Fibroblast of lung (primary cell): ENCODE measurements at regions not wholly inside any gene's neighbourhood (a gene's known extent, or its start where the extent isn't known, plus 50 kb on each side); places are given as distances from the start of the nearest gene placed in this dataset.

ENCODE experiments used
- DNase-seq, 2 donors: peaks; one replicate each; pipeline versions ENCODE4 v3.0.0 to v3.0.0-alpha.2; 2010; ENCODE audit warnings: low read depth in 2 of 2
- H2AFZ ChIP-seq: 2 replicates; pipeline ENCODE4 v1.5.1; 2012; ENCODE audit warnings: low read length, control low read depth, inconsistent platforms
- H3K27ac ChIP-seq: 2 replicates; pipeline ENCODE4 v1.5.1; 2011; ENCODE audit warnings: low read length, control low read depth; ENCODE audit not compliant: insufficient read depth
- H3K27me3 ChIP-seq: 2 replicates; pipeline ENCODE4 v1.5.1; 2011; ENCODE audit warnings: mild to moderate bottlenecking, low read length; ENCODE audit not compliant: control insufficient read depth, insufficient read depth
- H3K36me3 ChIP-seq: 2 replicates; pipeline ENCODE4 v1.5.1; 2011; ENCODE audit warnings: low read length; ENCODE audit not compliant: control insufficient read depth, insufficient read depth
- H3K4me1 ChIP-seq: 2 replicates; pipeline ENCODE4 v1.5.1; 2011; ENCODE audit warnings: low read length; ENCODE audit not compliant: control insufficient read depth, insufficient read depth; ENCODE audit errors: extremely low read depth
- H3K4me2 ChIP-seq: 2 replicates; pipeline ENCODE4 v1.5.1; 2011; ENCODE audit warnings: low read length, control low read depth; ENCODE audit not compliant: insufficient read depth; ENCODE audit errors: extremely low read depth
- H3K4me3 ChIP-seq, 4 experiments: fragments of 200-600 bp in 1 of 4; sonication (generic) in 1 of 4; replicated peaks in 1 of 4; 2 replicates each; pipeline ENCODE4 v1.5.1; 2011 to 2016; ENCODE audit warnings: low read length in 4 of 4, low read depth in 3 of 4, mild to moderate bottlenecking in 3 of 4, control low read depth in 2 of 4, inconsistent platforms in 1 of 4, mixed read lengths in 1 of 4; ENCODE audit not compliant: insufficient read depth in 1 of 4; ENCODE audit errors: control extremely low read depth in 1 of 4
- H3K79me2 ChIP-seq: 2 replicates; pipeline ENCODE4 v1.5.1; 2012; ENCODE audit warnings: mild to moderate bottlenecking, low read length, inconsistent platforms; ENCODE audit not compliant: control insufficient read depth, insufficient read depth
- H3K9ac ChIP-seq: 2 replicates; pipeline ENCODE4 v1.5.1; 2011; ENCODE audit warnings: mild to moderate bottlenecking, low read length, control low read depth; ENCODE audit not compliant: insufficient read depth
- H3K9me3 ChIP-seq: 2 replicates; pipeline ENCODE4 v1.5.1; 2012; ENCODE audit warnings: low read depth, low read length; ENCODE audit not compliant: control insufficient read depth, insufficient read depth
- H4K20me1 ChIP-seq: 2 replicates; pipeline ENCODE4 v1.5.1; 2011; ENCODE audit warnings: low read length; ENCODE audit not compliant: control insufficient read depth, insufficient read depth; ENCODE audit errors: extremely low read depth
- CTCF ChIP-seq, 2 donors: IDR thresholded peaks in 1 of 2; conservative IDR thresholded peaks in 1 of 2; 1 replicate in 1 of 2; 2 replicates in 1 of 2; pipeline ENCODE4 v1.5.1; 2011 to 2012; ENCODE audit warnings: low read length in 2 of 2, control low read depth in 1 of 2, inconsistent platforms in 1 of 2, low read depth in 1 of 2, mild to moderate bottlenecking in 1 of 2
- EZH2 ChIP-seq: IDR thresholded peaks from 2 replicates; pipeline ENCODE4 v1.5.1; 2012; ENCODE audit warnings: low read length, control low read depth, mild to moderate bottlenecking; ENCODE audit errors: missing control alignments

DNA sequence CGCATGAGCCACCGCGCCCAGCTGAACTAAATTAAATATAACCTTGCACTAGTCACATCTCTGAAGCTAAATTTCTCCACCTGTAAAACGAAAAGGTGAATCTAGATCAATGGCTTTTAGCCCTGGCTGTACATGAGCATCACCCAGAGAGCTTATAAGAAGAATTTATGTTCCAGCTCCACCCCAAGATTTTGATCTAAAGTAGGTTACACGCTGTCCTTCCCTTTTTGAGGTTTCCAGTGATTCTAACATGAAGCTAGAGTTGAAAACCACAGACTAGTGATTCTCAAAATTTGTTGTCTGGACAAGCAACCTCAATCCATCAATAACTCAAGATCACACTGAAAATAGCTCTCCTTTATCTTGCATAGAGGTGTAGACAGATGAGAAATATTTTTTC, 208.8 kb upstream of the CRIM1 start:
- H3K36me3 ChIP-seq: no peaks in the 10 kb centered on the region

DNA sequence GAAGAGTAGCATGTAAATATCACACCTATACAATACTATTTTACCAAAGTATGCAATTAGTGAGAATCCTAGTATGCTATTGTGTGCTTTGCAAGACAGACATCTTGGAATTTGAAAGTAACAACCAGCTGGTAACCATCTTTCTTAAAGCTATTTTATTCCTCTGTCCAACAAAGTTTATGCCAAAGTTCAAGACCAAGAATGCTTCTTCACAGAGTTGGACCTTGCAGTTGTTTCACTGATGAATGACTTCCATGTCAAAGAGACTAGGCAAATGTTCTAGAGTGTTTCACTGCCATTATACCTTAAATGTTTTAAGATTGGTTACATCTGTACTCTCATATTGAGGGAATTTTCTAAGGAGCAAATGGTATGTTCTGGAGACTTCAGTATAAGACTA, 215.2 kb upstream of the CRIM1 start:
- Histone ChIP-seq H3K36me3 (no peaks in the 10 kb centered on the region), H3K4me1 (no peaks in the 10 kb centered on the region), H3K27me3 (no peaks in the 10 kb centered on the region), H3K79me2 (no peaks in the 10 kb centered on the region), H3K4me3 (no peak overlapping the region), H3K27ac (no peak overlapping the region), H3K9me3 (no peaks in the 10 kb centered on the region), H3K4me2 (no peak overlapping the region), H3K9ac (no peak overlapping the region), H2AFZ (no peak overlapping the region), H4K20me1 (no peaks in the 10 kb centered on the region)
- no peak for DNase-seq
- TF ChIP-seq CTCF (conservative IDR thresholded peaks at IDR 0.05 in 1 of 2, IDR thresholded peaks at IDR 0.05 in 1 of 2; ENCODE audit: low read depth in 1 of 2, low read length in 2 of 2) (no peak), EZH2 (no peak)

More for the DNA sequence above, 208.8 kb upstream of the CRIM1 start:
- H3K4me1 ChIP-seq: no peaks in the 10 kb centered on the region
- no peak overlapping the region for H3K9ac ChIP-seq
- no peak overlapping the region for H3K4me2 ChIP-seq
- no peaks in the 10 kb centered on the region for H3K27me3 ChIP-seq
- DNase-seq: no peak
- no peaks in the 10 kb centered on the region for H3K79me2 ChIP-seq
- H4K20me1 ChIP-seq: no peaks in the 10 kb centered on the region
- TF ChIP-seq EZH2 (no peak), CTCF (conservative IDR thresholded peaks at IDR 0.05 in 1 of 2, IDR thresholded peaks at IDR 0.05 in 1 of 2; ENCODE audit: low read depth in 1 of 2, low read length in 2 of 2) (no peak)
- H3K27ac ChIP-seq: no peak overlapping the region
- H3K4me3 ChIP-seq: no peak overlapping the region
- H2AFZ ChIP-seq: no peak overlapping the region
- H3K9me3 ChIP-seq: no peaks in the 10 kb centered on the region

DNA sequence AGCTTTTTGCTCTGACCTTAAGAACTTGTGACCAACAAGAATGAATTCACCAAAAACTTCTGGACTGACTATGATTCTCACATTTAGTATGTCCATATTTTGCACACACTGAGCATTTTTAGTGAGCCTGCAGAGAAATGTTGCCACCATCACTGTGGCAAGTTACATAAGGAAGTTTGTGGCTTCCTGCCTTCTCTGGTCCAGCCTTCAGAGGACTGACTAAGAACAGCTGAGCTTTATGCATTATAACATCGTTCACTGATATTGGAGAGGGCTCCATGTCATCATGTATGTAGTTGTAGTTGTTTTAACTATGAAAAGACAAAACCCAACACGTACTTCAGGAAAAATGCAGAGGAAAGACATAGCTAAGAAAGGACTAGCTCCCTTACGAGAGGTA, 218.0 kb upstream of the CRIM1 start:
- Histone ChIP-seq H3K4me2 (no peak overlapping the region), H3K9me3 (no peaks in the 10 kb centered on the region), H3K36me3 (no peaks in the 10 kb centered on the region), H3K27ac (no peak overlapping the region), H3K27me3 (no peaks in the 10 kb centered on the region), H3K9ac (no peak overlapping the region), H2AFZ (no peak overlapping the region), H3K4me1 (no peaks in the 10 kb centered on the region), H4K20me1 (no peaks in the 10 kb centered on the region), H3K79me2 (no peaks in the 10 kb centered on the region), H3K4me3 (no peak overlapping the region)
- DNase-seq: no peak
- TF ChIP-seq CTCF (conservative IDR thresholded peaks at IDR 0.05 in 1 of 2, IDR thresholded peaks at IDR 0.05 in 1 of 2; ENCODE audit: low read depth in 1 of 2, low read length in 2 of 2): no peak
- no peak for TF ChIP-seq EZH2
